SK-N-SH treated with all-trans-retinoic acid at 6 μM for 48 hours (cell line): ENCODE measurements at regions not wholly inside any gene's neighbourhood (a gene's known extent, or its start where the extent isn't known, plus 50 kb on each side); places are given as distances from the start of the nearest gene placed in this dataset.

Experiments
- ATAC-seq: fragments of 200-7000 bp; cut with Tn5 transposase; 3 replicates; pipeline ENCODE4 v1.9.1; 2020; ENCODE audit warnings: mild to moderate bottlenecking, moderate library complexity
- ARNTL ChIP-seq: fragments of 450-650 bp; formaldehyde crosslinking; IDR thresholded peaks from 2 replicates; pipeline ENCODE4 v1.5.0; 2020; ENCODE audit warnings: low read depth, mild to moderate bottlenecking, moderate library complexity, borderline replicate concordance
- BACH2 ChIP-seq: fragments of 250-450 bp; sonication (Bioruptor Pico); IDR thresholded peaks from 2 replicates; pipeline ENCODE4 v1.9.0; 2021; ENCODE audit warnings: mild to moderate bottlenecking, borderline replicate concordance
- ESRRG ChIP-seq: fragments of 250-450 bp; sonication (Bioruptor Pico); IDR thresholded peaks from 2 replicates; pipeline ENCODE4 v1.6.1; 2021; ENCODE audit warnings: mild to moderate bottlenecking
- GLIS3 ChIP-seq: fragments of 250-450 bp; sonication (Bioruptor Pico); IDR thresholded peaks from 2 replicates; pipeline ENCODE4 v1.5.0; 2020; ENCODE audit warnings: mild to moderate bottlenecking, moderate library complexity
- ISL1 ChIP-seq: fragments of 250-450 bp; sonication (Bioruptor Pico); IDR thresholded peaks from 2 replicates; pipeline ENCODE4 v2.1.2; 2022; ENCODE audit warnings: mild to moderate bottlenecking, moderate library complexity
- OSR1 ChIP-seq: fragments of 250-450 bp; sonication (Bioruptor Pico); IDR thresholded peaks from 2 replicates; pipeline ENCODE4 v1.8.0; 2022; ENCODE audit warnings: moderate library complexity, mild to moderate bottlenecking, inconsistent platforms
- PATZ1 ChIP-seq: fragments of 250-450 bp; sonication (Bioruptor Pico); IDR thresholded peaks from 2 replicates; pipeline ENCODE4 v1.8.0; 2020; ENCODE audit warnings: mild to moderate bottlenecking, moderate library complexity, borderline replicate concordance
- PPARA ChIP-seq: fragments of 250-450 bp; sonication (Bioruptor Pico); IDR thresholded peaks from 2 replicates; pipeline ENCODE4 v1.5.0; 2020; ENCODE audit warnings: mild to moderate bottlenecking, borderline replicate concordance
- RARB ChIP-seq: fragments of 250-450 bp; sonication (Bioruptor Pico); IDR thresholded peaks from 2 replicates; pipeline ENCODE4 v1.8.0; 2021; ENCODE audit warnings: mild to moderate bottlenecking, moderate library complexity
- SNAI2 ChIP-seq: fragments of 250-450 bp; sonication (Bioruptor Pico); IDR thresholded peaks from 2 replicates; pipeline ENCODE4 v1.5.0; 2020; ENCODE audit warnings: mild to moderate bottlenecking, moderate library complexity
- TCF4 ChIP-seq: fragments of 250-450 bp; sonication (Bioruptor Pico); IDR thresholded peaks from 2 replicates; pipeline ENCODE4 v1.8.0; 2021; ENCODE audit warnings: mild to moderate bottlenecking, moderate library complexity, borderline replicate concordance
- TOX ChIP-seq: fragments of 250-450 bp; sonication (Bioruptor Pico); IDR thresholded peaks from 2 replicates; pipeline ENCODE4 v1.8.0; 2021; ENCODE audit warnings: mild to moderate bottlenecking, moderate library complexity, borderline replicate concordance
- TSHZ2 ChIP-seq: fragments of 250-450 bp; sonication (Bioruptor Pico); IDR thresholded peaks from 2 replicates; pipeline ENCODE4 v1.5.0; 2020; ENCODE audit warnings: mild to moderate bottlenecking, moderate library complexity
- ZC3H10 ChIP-seq: fragments of 250-450 bp; sonication (Bioruptor Pico); IDR thresholded peaks from 2 replicates; pipeline ENCODE4 v1.5.1; 2021; ENCODE audit warnings: mild to moderate bottlenecking, moderate library complexity
- ZFP3 ChIP-seq: fragments of 250-450 bp; sonication (Bioruptor Pico); IDR thresholded peaks from 2 replicates; pipeline ENCODE4 v1.5.0; 2020; ENCODE audit warnings: mild to moderate bottlenecking, moderate library complexity
- ZFP30 ChIP-seq: fragments of 450-650 bp; formaldehyde crosslinking; IDR thresholded peaks from 2 replicates; pipeline ENCODE4 v1.5.0; 2022; ENCODE audit warnings: mild to moderate bottlenecking, moderate library complexity
- ZNF565 ChIP-seq: fragments of 450-650 bp; formaldehyde crosslinking; conservative IDR thresholded peaks from 2 replicates; pipeline ENCODE4 v1.5.0; 2020; ENCODE audit warnings: low read depth, mild to moderate bottlenecking, moderate library complexity
- ZNF70 ChIP-seq: fragments of 450-650 bp; formaldehyde crosslinking; IDR thresholded peaks from 2 replicates; pipeline ENCODE4 v1.5.0; 2020; ENCODE audit warnings: mild to moderate bottlenecking, moderate library complexity
- ZNF8 ChIP-seq: fragments of 450-650 bp; formaldehyde crosslinking; IDR thresholded peaks from 2 replicates; pipeline ENCODE4 v1.5.0; 2020; ENCODE audit warnings: mild to moderate bottlenecking, moderate library complexity
- TF ChIP-seq, protein P1 (sequence below): fragments of 250-450 bp; sonication (Bioruptor Pico); IDR thresholded peaks from 2 replicates; pipeline ENCODE4 v1.8.0; 2021; ENCODE audit warnings: low read depth, mild to moderate bottlenecking, moderate library complexity, borderline replicate concordance
- TF ChIP-seq, protein P2 (sequence below): fragments of 250-450 bp; sonication (Bioruptor Pico); IDR thresholded peaks from 2 replicates; pipeline ENCODE4 v1.5.1; 2020; ENCODE audit warnings: low read depth, mild to moderate bottlenecking, moderate library complexity
- TF ChIP-seq, protein P3 (sequence below): fragments of 250-450 bp; sonication (Bioruptor Pico); IDR thresholded peaks from 2 replicates; pipeline ENCODE4 v1.5.1; 2021; ENCODE audit warnings: mild to moderate bottlenecking, moderate library complexity

GRCh38 chr17:79534111-79534510 is 76.7 kb downstream of the RBFOX3 start:
- ATAC-seq: no peak
- TF ChIP-seq, protein P1, sequence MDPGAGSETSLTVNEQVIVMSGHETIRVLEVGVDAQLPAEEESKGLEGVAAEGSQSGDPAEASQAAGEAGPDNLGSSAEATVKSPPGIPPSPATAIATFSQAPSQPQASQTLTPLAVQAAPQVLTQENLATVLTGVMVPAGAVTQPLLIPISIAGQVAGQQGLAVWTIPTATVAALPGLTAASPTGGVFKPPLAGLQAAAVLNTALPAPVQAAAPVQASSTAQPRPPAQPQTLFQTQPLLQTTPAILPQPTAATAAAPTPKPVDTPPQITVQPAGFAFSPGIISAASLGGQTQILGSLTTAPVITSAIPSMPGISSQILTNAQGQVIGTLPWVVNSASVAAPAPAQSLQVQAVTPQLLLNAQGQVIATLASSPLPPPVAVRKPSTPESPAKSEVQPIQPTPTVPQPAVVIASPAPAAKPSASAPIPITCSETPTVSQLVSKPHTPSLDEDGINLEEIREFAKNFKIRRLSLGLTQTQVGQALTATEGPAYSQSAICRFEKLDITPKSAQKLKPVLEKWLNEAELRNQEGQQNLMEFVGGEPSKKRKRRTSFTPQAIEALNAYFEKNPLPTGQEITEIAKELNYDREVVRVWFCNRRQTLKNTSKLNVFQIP (CRISPR knock-in tag): no peak
- TF ChIP-seq TCF4: no peak
- TF ChIP-seq PPARA (CRISPR knock-in tag): no peak
- no peak for TF ChIP-seq BACH2 (CRISPR knock-in tag)
- TF ChIP-seq ZFP30 (CRISPR knock-in tag): no peak
- TF ChIP-seq TOX (CRISPR knock-in tag): no peak
- no peak for TF ChIP-seq OSR1 (CRISPR knock-in tag)
- no peak for TF ChIP-seq ARNTL (CRISPR knock-in tag)
- TF ChIP-seq ZC3H10 (CRISPR knock-in tag): no peak
- TF ChIP-seq TSHZ2 (CRISPR knock-in tag): no peak
- TF ChIP-seq GLIS3 (CRISPR knock-in tag): no peak
- TF ChIP-seq, protein P2, sequence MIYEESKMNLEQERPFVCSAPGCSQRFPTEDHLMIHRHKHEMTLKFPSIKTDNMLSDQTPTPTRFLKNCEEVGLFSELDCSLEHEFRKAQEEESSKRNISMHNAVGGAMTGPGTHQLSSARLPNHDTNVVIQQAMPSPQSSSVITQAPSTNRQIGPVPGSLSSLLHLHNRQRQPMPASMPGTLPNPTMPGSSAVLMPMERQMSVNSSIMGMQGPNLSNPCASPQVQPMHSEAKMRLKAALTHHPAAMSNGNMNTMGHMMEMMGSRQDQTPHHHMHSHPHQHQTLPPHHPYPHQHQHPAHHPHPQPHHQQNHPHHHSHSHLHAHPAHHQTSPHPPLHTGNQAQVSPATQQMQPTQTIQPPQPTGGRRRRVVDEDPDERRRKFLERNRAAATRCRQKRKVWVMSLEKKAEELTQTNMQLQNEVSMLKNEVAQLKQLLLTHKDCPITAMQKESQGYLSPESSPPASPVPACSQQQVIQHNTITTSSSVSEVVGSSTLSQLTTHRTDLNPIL (CRISPR knock-in tag): no peak
- no peak for TF ChIP-seq ISL1 (CRISPR knock-in tag)
- no peak for TF ChIP-seq PATZ1 (CRISPR knock-in tag)
- no peak for TF ChIP-seq ZNF8 (CRISPR knock-in tag)
- TF ChIP-seq RARB (CRISPR knock-in tag): no peak
- TF ChIP-seq ZNF70 (CRISPR knock-in tag): no peak
- TF ChIP-seq, all 23 proteins: peak for 0

DNA sequence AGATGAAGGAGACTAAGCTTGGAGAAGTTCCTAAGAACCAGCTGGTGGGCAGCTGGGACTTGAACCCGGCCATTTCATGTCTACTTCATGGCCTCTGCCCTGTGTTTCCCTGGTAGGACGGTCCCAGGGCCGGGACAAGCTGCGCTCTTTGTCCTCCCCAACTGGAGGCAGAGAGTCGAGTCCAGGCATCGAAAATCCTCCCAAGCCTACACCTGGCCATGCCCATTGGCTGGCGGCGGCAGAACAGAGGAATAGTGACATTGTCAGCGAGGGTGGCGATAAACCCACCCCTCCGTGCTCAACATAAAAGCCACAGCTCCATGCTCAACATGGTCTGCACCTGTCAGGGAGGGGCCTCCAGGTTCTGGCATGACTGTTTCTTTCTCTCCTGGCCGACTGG is 77.7 kb downstream of the RBFOX3 start:
- TF ChIP-seq ZFP30 (CRISPR knock-in tag) (no peak), ZNF70 (CRISPR knock-in tag) (no peak), ZNF565 (no peak), ZNF8 (CRISPR knock-in tag) (no peak), ISL1 (CRISPR knock-in tag) (no peak), TOX (CRISPR knock-in tag) (no peak), SNAI2 (CRISPR knock-in tag) (no peak), BACH2 (CRISPR knock-in tag) (no peak), TSHZ2 (CRISPR knock-in tag) (no peak), TCF4 (no peak), ZFP3 (CRISPR knock-in tag) (no peak), ESRRG (CRISPR knock-in tag) (no peak), PPARA (CRISPR knock-in tag) (no peak), ZC3H10 (CRISPR knock-in tag) (no peak), OSR1 (CRISPR knock-in tag) (no peak), RARB (CRISPR knock-in tag) (no peak)
- TF ChIP-seq, protein P1 (CRISPR knock-in tag): no peak
- TF ChIP-seq, protein P3, sequence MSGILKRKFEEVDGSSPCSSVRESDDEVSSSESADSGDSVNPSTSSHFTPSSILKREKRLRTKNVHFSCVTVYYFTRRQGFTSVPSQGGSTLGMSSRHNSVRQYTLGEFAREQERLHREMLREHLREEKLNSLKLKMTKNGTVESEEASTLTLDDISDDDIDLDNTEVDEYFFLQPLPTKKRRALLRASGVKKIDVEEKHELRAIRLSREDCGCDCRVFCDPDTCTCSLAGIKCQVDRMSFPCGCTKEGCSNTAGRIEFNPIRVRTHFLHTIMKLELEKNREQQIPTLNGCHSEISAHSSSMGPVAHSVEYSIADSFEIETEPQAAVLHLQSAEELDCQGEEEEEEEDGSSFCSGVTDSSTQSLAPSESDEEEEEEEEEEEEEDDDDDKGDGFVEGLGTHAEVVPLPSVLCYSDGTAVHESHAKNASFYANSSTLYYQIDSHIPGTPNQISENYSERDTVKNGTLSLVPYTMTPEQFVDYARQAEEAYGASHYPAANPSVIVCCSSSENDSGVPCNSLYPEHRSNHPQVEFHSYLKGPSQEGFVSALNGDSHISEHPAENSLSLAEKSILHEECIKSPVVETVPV (CRISPR knock-in tag): no peak
- no peak for ATAC-seq
